Mesothelial cell of epicardium (in vitro differentiated cells): ENCODE measurements at regions not wholly inside any gene's neighbourhood (a gene's known extent, or its start where the extent isn't known, plus 50 kb on each side); places are given as distances from the start of the nearest gene placed in this dataset.

Source experiments
- DNase-seq, 2 experiments: peaks; one replicate each; pipeline ENCODE4 v3.0.0; 2021; ENCODE audit warnings: low spot score in 2 of 2; ENCODE audit not compliant: unreplicated experiment in 2 of 2
- H3K27ac Mint-ChIP-seq: 2 replicates; pipeline ENCODE4 v1.8.0; 2021; ENCODE audit warnings: mixed read lengths
- H3K27me3 Mint-ChIP-seq: 2 replicates; pipeline ENCODE4 v1.8.0; 2021; ENCODE audit warnings: low read depth, mixed read lengths
- H3K36me3 Mint-ChIP-seq: 2 replicates; pipeline ENCODE4 v1.8.0; 2021; ENCODE audit warnings: mixed read lengths
- H3K4me1 Mint-ChIP-seq: 2 replicates; pipeline ENCODE4 v1.8.0; 2021; ENCODE audit warnings: mixed read lengths
- H3K4me3 Mint-ChIP-seq: 2 replicates; pipeline ENCODE4 v1.8.0; 2021; ENCODE audit warnings: mild to moderate bottlenecking, moderate library complexity, mixed read lengths
- H3K9me3 Mint-ChIP-seq: 2 replicates; pipeline ENCODE4 v1.8.0; 2021; ENCODE audit warnings: mixed read lengths
- CTCF ChIP-seq: fragments of 200-600 bp; sonication (generic); IDR thresholded peaks from one replicate; pipeline ENCODE4 v1.5.0; 2021; ENCODE audit warnings: antibody characterized with exemption; ENCODE audit not compliant: unreplicated experiment

DNA sequence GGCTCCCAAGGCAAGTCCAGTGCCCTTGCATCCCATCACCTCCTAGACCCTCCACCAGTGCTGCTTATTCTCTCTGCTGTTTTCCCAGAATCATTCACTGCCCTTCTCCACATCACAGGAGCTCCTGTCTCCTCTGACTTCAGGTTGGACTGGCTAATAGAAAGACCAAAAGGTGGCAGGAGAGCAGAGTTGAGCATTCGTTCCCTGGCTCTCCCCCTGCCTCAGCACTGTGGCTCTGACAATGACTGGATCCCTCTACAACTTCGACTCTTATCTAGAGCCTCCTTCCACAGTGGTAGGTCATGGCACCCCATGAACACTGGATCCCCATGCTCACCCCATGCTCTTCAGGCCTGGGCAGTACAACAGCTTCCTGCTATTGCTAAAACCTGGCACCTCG is 243.6 kb downstream of the LRRN1 start:
- Mint-ChIP-seq H3K9me3 (no peaks in the 10 kb centered on the region), H3K4me1 (no peaks in the 10 kb centered on the region), H3K36me3 (no peaks in the 10 kb centered on the region), H3K27ac (no peak overlapping the region), H3K4me3 (no peak overlapping the region), H3K27me3 (no peaks in the 10 kb centered on the region)
- TF ChIP-seq CTCF, result no peak
- no peak for DNase-seq

DNA sequence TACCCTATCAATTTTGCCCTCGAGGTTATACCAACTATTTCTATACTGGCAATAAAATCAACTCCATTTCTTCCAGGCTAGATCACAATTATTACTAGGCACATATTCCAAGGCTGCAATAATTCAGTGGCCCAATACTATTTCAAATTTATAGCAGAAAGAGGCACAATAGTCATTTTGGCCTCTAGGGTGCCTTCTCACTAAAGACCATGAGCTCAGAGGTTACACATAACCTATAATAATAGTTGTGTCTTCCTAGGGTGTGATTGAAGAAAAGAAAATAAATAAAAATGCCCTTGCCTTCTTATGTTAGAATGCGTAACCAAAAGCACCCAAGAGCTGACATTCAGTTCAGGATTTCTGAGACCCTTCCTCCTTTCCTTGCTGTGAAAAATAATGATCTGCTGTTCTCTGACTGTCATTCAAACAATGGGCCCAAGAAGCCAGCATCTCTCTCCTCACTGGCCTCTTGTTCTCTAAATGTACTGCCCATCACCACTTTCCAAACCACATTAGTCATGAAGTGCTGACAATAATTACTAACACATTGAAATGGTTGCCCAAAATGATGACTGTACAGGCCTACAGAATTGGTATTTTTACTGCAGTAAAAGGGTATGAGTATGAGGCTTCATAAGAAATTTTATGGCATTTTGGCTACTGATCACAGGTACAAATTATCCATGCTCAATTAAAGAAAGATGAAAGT is 244.8 kb downstream of the LRRN1 start:
- Mint-ChIP-seq H3K4me1 (no peaks in the 10 kb centered on the region), H3K36me3 (no peaks in the 10 kb centered on the region), H3K27me3 (no peaks in the 10 kb centered on the region), H3K4me3 (no peak overlapping the region), H3K9me3 (no peaks in the 10 kb centered on the region), H3K27ac (no peak overlapping the region)
- no peak for TF ChIP-seq CTCF
- no peak for DNase-seq

GRCh38 chr3:4044619-4045018 is 245.4 kb downstream of the LRRN1 start:
- Mint-ChIP-seq H3K36me3 (no peaks in the 10 kb centered on the region), H3K4me1 (no peaks in the 10 kb centered on the region), H3K27me3 (no peaks in the 10 kb centered on the region), H3K27ac (no peak overlapping the region), H3K9me3 (no peaks in the 10 kb centered on the region), H3K4me3 (no peak overlapping the region)
- TF ChIP-seq CTCF, result no peak
- DNase-seq, result no peak

- no peak for DNase-seq
- H3K9me3 Mint-ChIP-seq, result no peaks in the 10 kb centered on the region
- H3K4me3 Mint-ChIP-seq, result no peak overlapping the region
- no peaks in the 10 kb centered on the region for H3K36me3 Mint-ChIP-seq
- no peak for TF ChIP-seq CTCF
- no peak overlapping the region for H3K27ac Mint-ChIP-seq
- H3K4me1 Mint-ChIP-seq, result no peaks in the 10 kb centered on the region
- no peaks in the 10 kb centered on the region for H3K27me3 Mint-ChIP-seq
Measured at GRCh38 chr3:4045756-4046155, 246.5 kb downstream of the LRRN1 start.

GRCh38 chr3:4047366-4047765 is 248.1 kb downstream of the LRRN1 start:
- Mint-ChIP-seq H3K4me3 (no peak overlapping the region), H3K36me3 (no peaks in the 10 kb centered on the region), H3K9me3 (peaks cover 4% of the 10 kb centered on the region), H3K27ac (no peak overlapping the region), H3K27me3 (no peaks in the 10 kb centered on the region), H3K4me1 (no peaks in the 10 kb centered on the region)
- no peak for DNase-seq
- no peak for TF ChIP-seq CTCF

DNA sequence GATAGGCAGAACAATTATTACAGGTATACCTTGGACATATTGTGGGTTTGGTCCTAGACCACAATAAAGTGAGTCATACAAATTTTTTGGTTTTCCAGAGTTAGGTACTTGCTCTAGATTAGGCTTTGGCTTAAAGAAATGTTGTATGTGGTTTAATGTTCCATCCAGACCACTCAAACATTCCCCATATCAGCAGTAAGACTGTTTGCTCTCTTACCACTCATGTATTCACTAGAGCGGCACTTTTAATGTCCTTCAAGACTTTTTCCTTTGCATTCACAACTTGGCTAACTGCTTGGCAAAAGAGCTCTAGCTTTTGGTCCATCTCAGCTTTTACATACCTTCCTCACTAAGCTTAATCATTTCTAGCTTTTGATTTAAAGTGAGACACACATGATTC is 250.5 kb upstream of the SETMAR start:
- no peak overlapping the region for H3K4me3 Mint-ChIP-seq
- peaks cover 4% of the 10 kb centered on the region for H3K9me3 Mint-ChIP-seq
- no peaks in the 10 kb centered on the region for H3K36me3 Mint-ChIP-seq
- no peak for DNase-seq
- H3K27me3 Mint-ChIP-seq, result no peaks in the 10 kb centered on the region
- no peaks in the 10 kb centered on the region for H3K4me1 Mint-ChIP-seq
- H3K27ac Mint-ChIP-seq, result no peak overlapping the region
- TF ChIP-seq CTCF, result no peak
